ENCODE measurements at regions not wholly inside any gene's neighbourhood (a gene's known extent, or its start where the extent isn't known, plus 50 kb on each side); places are given as distances from the start of the nearest gene placed in this dataset. TPM values are rescaled to one million over a fixed set of nuclear protein-coding genes. Genes with fewer than 3 reads are reported as not detected.
"Not testable (repeated sequence)": the region's sequence is repeated elsewhere in the genome, so short reads cannot be mapped to it uniquely, and the experiment has no call there.

DNA sequence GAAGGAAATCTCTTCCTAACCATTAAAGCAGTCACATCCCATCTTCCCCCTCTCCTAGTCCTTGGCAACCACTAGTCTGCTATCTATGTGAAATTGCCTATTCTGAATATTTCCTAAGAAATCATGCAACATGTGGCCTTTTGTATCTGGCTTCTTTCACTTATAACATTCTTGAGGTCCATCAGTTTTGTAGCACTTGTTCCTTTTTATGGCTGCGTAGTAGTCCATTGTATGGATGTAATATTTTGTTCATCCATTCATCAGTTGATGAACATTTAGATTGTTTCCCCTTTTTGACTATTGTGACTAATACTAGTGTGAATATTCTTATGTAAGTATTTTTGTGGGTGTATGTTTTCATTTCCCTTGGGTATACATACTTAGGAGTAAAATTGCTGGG, 878.7 kb upstream of the DEFB115 start:
- not testable (repeated sequence) for FAIRE-seq; DNase-seq (ENCODE audit: low spot score in 2 of 2)

DNA sequence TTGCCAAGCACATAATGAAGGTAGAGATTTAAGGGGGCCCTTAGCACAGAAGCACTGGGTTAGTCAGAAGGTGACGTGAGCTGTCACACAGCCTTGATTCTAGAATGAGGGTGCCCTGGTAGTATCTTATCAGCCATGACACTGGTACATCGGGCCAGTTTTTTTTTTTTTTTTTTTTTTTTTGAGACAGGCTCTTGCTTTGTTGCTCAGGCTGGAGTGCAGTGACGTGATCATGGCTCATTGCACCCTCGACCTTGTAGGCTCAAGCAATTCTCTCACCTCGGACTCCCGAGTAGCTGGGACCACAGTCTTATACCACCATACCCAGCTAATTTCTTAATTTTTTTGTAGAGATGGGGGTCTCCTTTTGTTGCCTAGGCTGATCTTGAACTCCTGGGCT, 872.6 kb upstream of the DEFB115 start:
- not testable (repeated sequence) for FAIRE-seq; DNase-seq (ENCODE audit: low spot score in 2 of 2)

- FAIRE-seq = peak; percentile 15
- DNase-seq (ENCODE audit: low spot score in 2 of 2) = not testable (repeated sequence)
Measured at GRCh38 chr20:30386099-30386498, 871.4 kb upstream of the DEFB115 start.

DNA sequence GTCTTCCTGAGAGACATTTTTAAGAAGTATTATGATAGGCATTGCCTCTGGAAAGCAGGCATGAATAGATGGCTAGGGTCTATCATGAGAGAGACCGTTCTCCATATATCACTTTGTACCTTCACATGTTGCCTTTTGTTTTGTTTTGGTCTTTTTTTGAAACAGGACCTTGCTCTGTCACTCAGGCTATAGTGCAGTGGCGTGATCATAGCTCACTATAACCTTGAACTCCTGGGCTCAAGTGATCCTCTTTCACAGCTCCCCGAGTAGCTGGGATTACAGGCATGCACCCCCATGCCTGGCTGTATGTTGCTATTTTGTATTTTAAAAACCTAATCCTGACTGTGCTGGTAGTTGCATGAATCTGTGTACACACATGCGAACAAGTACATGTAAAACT, 869.6 kb upstream of the DEFB115 start:
- FAIRE-seq; DNase-seq (ENCODE audit: low spot score in 2 of 2): not testable (repeated sequence)

DNA sequence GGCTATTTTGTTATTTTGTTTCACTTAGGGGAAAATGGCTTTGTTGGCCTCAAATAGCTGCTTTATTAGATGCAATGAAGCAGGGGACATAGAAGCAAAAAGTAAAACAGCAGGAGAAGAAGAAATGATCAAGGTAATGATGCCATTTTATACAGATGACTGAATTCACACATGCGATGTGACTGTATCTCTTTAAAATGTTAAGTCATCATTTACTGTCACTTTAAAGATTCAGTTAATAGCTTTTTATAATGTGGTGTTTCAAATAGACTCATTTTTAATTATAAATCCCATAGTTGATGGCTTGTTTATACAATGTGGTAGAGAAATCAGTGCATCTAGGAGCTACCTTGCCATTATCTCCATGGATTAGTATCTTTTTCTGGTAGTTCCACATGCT, 863.9 kb upstream of the DEFB115 start:
- DNase-seq (ENCODE audit: low spot score in 2 of 2); FAIRE-seq: not testable (repeated sequence)

DNA sequence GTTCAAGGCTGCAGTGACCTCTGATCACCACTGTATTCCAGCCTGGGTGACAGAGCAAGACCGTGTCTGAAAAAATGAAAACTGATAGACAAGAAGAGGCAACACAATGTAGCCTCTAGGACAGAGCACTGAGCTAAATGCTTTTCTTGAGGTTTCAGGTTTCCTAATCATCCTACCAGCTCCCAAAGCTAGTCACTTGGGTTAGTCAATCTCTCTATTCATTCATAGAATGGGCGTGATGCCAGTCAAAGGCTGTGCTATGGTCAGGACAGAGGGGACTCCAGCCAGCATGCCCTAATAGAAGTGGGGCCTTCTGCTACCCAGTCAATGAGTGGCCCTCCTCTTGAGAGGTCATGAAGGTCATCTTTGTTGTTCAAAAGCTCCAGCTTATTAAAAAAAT, 860.4 kb upstream of the DEFB115 start:
- FAIRE-seq; DNase-seq (ENCODE audit: low spot score in 2 of 2): not testable (repeated sequence)

GRCh38 chr20:30405061-30405460, 852.4 kb upstream of the DEFB115 start:
- DNase-seq (ENCODE audit: low spot score in 2 of 2); FAIRE-seq: not testable (repeated sequence)

DNA sequence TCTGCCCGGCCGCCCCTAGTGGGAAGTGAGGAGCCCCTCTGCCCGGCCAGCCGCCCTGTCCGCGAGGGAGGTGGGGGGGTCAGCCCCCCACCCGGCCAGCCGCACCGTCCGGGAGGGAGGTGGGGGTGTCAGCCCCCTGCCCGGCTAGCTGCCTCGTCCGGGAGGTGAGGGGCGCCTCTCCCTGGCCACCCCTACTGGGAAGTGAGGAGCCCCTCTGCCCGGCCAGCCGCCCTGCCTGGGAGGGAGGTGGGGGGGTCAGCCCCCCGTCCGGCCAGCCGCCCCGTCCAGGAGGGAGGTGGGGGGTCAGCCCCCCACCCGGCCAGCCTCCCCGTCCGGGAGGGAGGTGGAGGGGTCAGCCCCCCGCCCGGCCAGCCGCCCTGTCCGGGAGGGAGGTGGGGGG, 851.9 kb upstream of the DEFB115 start:
- not testable (repeated sequence) for DNase-seq (ENCODE audit: low spot score in 2 of 2); FAIRE-seq

- not testable (repeated sequence) for DNase-seq (ENCODE audit: low spot score in 2 of 2); FAIRE-seq
Measured at GRCh38 chr20:30406370-30406769, 851.1 kb upstream of the DEFB115 start.

DNA sequence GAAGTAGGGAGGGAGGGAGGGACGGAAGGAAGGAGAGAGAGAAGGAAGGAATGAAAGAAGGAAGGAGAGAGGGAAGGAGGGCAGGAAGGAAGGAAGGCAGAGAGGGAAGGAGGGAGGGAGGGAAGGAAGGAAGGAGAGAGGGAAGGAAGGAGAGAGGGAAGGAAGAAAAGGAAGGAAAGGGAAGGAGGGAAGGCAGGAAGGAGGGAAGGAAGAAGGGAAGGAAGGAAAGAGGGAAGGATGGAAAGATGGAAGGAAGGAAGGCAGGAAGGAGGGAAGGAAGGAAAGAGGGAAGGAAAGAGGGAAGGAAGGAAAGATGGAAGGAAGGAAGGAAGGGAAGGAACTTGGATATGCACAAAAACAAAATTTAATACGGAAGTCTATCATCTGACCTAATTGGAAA, 844.5 kb upstream of the DEFB115 start:
- FAIRE-seq (no peak), DNase-seq (ENCODE audit: low spot score in 2 of 2) (no peak)

- FAIRE-seq; DNase-seq (ENCODE audit: low spot score in 2 of 2): not testable (repeated sequence)
Measured at GRCh38 chr20:30417387-30417786, 840.1 kb upstream of the DEFB115 start.

- DNase-seq (ENCODE audit: low spot score in 2 of 2); FAIRE-seq: not testable (repeated sequence)
Measured at GRCh38 chr20:30418378-30418777, 839.1 kb upstream of the DEFB115 start.

DNA sequence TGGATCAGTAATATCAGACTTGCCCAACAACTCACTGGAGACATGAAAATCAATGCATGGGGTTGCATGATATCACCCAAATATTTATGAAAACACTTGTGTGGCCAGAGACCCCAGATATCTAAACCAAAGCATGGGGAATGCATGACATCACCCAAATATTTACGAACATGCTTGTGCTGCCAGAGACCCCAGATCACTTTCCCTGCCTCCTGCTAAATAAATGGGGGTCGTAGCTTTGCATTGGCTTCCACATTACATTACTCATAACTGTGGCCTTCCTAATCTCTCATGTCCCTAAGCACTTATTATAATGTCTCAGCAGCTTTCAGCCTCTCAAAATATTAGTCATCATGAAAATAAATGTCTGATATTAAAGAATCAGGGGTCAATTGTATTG, 838.0 kb upstream of the DEFB115 start:
- FAIRE-seq = no peak
- DNase-seq (ENCODE audit: low spot score in 2 of 2) = no peak

DNA sequence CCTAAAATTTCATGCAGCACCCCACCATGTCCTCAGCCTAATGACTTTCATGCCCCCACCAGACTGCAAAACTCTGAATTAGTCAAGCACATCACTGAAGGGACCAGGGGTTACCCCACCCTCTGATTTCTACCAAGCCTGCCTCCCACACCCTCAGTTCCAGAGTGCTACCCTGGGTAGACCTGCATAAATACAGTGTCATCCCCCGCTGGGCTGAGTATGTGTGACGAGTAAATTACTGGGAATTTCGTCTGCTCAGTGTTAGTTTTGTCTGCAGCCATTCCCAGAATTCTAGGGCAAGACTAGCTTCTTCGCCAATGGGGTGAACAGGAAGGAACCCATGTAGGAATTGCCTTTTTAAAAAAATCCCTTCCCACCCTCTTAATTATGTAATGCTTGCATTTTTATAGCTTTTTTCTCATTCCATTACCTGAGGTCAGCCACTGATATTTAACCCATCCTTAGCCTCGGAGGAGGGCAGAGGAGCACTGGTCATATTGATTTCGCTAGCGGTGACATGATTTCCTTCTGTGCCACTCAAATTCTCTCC, 837.5 kb upstream of the DEFB115 start:
- FAIRE-seq; DNase-seq (ENCODE audit: low spot score in 2 of 2): not testable (repeated sequence)

Small RNA genes lying in the stretch of these regions (small RNA-seq; reads per million reads assigned to genes)
- gene CFTRP3 = not detected
- gene MLLT10P1 = not detected
- gene RF00019 = not detected

Measured in frontal cortex (tissue), 4 donors.